Mesendoderm (in vitro differentiated cells): ENCODE measurements at regions not wholly inside any gene's neighbourhood (a gene's known extent, or its start where the extent isn't known, plus 50 kb on each side); places are given as distances from the start of the nearest gene placed in this dataset.
A peak's percentile ranks its signal among the peaks of the same experiment; 100 is the strongest.

ENCODE experiments used
- DNase-seq: peaks from one replicate; pipeline ENCODE4 v3.0.0; 2013
- H2AK5ac ChIP-seq: 2 replicates; pipeline ENCODE4 v1.6.1; 2013; ENCODE audit warnings: low read length, inconsistent platforms
- H2BK120ac ChIP-seq: 2 replicates; pipeline ENCODE4 v1.6.1; 2013; ENCODE audit warnings: low read depth, mild to moderate bottlenecking, low read length, moderate library complexity, mixed read lengths
- H2BK15ac ChIP-seq: replicated peaks from 2 replicates; pipeline ENCODE4 v1.6.1; 2013; ENCODE audit warnings: low read depth, mild to moderate bottlenecking, moderate library complexity
- H2BK5ac ChIP-seq: 2 replicates; pipeline ENCODE4 v1.6.1; 2013; ENCODE audit warnings: low read length, inconsistent platforms
- H3K18ac ChIP-seq: 2 replicates; pipeline ENCODE4 v1.6.1; 2013; ENCODE audit warnings: mild to moderate bottlenecking, low read length, mixed read lengths
- H3K23ac ChIP-seq: one replicate; pipeline ENCODE4 v1.6.1; 2013; ENCODE audit warnings: low read length
- H3K27ac ChIP-seq: 2 replicates; pipeline ENCODE4 v1.5.1; 2013; ENCODE audit warnings: low read depth, mild to moderate bottlenecking, inconsistent platforms, low read length, moderate library complexity
- H3K27me3 ChIP-seq: 2 replicates; pipeline ENCODE4 v1.6.1; 2013; ENCODE audit warnings: low read length, control low read depth, mild to moderate bottlenecking, inconsistent platforms; ENCODE audit not compliant: insufficient read depth, poor library complexity
- H3K36me3 ChIP-seq: 2 replicates; pipeline ENCODE4 v1.6.1; 2013; ENCODE audit warnings: low read length, inconsistent platforms; ENCODE audit not compliant: control insufficient read depth, insufficient read depth
- H3K4ac ChIP-seq: one replicate; pipeline ENCODE4 v1.6.1; 2013; ENCODE audit warnings: low read depth, mild to moderate bottlenecking, low read length, moderate library complexity
- H3K4me1 ChIP-seq: 2 replicates; pipeline ENCODE4 v1.6.1; 2013; ENCODE audit warnings: low read depth, low read length, inconsistent platforms; ENCODE audit not compliant: control insufficient read depth
- H3K4me2 ChIP-seq: 2 replicates; pipeline ENCODE4 v1.6.1; 2013; ENCODE audit warnings: low read length
- H3K4me3 ChIP-seq: 2 replicates; pipeline ENCODE4 v1.5.1; 2013; ENCODE audit warnings: mild to moderate bottlenecking, low read length
- H3K56ac ChIP-seq: one replicate; pipeline ENCODE4 v1.6.1; 2013; ENCODE audit warnings: low read length
- H3K79me1 ChIP-seq: 2 replicates; pipeline ENCODE4 v1.6.1; 2013; ENCODE audit warnings: low read length, inconsistent platforms
- H3K79me2 ChIP-seq: 2 replicates; pipeline ENCODE4 v1.6.1; 2013; ENCODE audit warnings: mild to moderate bottlenecking, low read length; ENCODE audit not compliant: control insufficient read depth, insufficient read depth
- H3K9ac ChIP-seq: 2 replicates; pipeline ENCODE4 v1.6.1; 2013; ENCODE audit warnings: low read length, inconsistent platforms
- H4K5ac ChIP-seq: one replicate; pipeline ENCODE4 v1.6.1; 2013; ENCODE audit warnings: low read length
- H4K8ac ChIP-seq: one replicate; pipeline ENCODE4 v1.6.1; 2013; ENCODE audit warnings: low read depth, mild to moderate bottlenecking, control low read depth, low read length, moderate library complexity
- WGBS: extraction: QIAGEN DNeasy Blood & Tissue Kit; methylation state at CpG from one replicate; pipeline ENCODE4 v1.1.7; 2013; ENCODE audit warnings: low lambda C conversion rate, missing lambda C conversion rate; ENCODE audit not compliant: insufficient coverage; ENCODE audit errors: extremely low coverage; 5-methylcytosine and 5-hydroxymethylcytosine counted together

- Histone ChIP-seq H3K79me1 (no peaks in the 10 kb centered on the region), H3K4me1 (no peaks in the 10 kb centered on the region), H2BK120ac (no peak overlapping the region), H3K4me2 (no peak overlapping the region), H2BK15ac (no peak overlapping the region), H3K23ac (no peak overlapping the region), H3K18ac (no peak overlapping the region), H3K27me3 (no peaks in the 10 kb centered on the region), H4K8ac (no peak overlapping the region), H3K27ac (no peak overlapping the region), H2BK5ac (no peak overlapping the region), H3K4ac (no peak overlapping the region), H3K79me2 (no peaks in the 10 kb centered on the region), H3K36me3 (no peaks in the 10 kb centered on the region), H3K4me3 (no peak overlapping the region), H4K5ac (no peak overlapping the region), H2AK5ac (no peak overlapping the region), H3K9ac (no peak overlapping the region), H3K56ac (no peak overlapping the region)
- no peak for DNase-seq
- WGBS: no CpG with 5 or more reads among the region's 2 CpGs
These were observed 168.2 kb downstream of the MFSD1 start for GRCh38 chr3:158970006-158970405.

- no peak overlapping the region for H4K5ac ChIP-seq
- H3K4me1 ChIP-seq: no peaks in the 10 kb centered on the region
- H3K18ac ChIP-seq: no peak overlapping the region
- H2BK5ac ChIP-seq: no peak overlapping the region
- no peaks in the 10 kb centered on the region for H3K27me3 ChIP-seq
- H3K23ac ChIP-seq: no peak overlapping the region
- H2AK5ac ChIP-seq: no peak overlapping the region
- H3K4ac ChIP-seq: no peak overlapping the region
- H3K79me1 ChIP-seq: no peaks in the 10 kb centered on the region
- no peak overlapping the region for H4K8ac ChIP-seq
- H3K27ac ChIP-seq: no peak overlapping the region
- DNase-seq: peak; percentile 14
- no peak overlapping the region for H3K4me2 ChIP-seq
- WGBS: no CpG with 5 or more reads among the region's 1 CpG
- H2BK15ac ChIP-seq: no peak overlapping the region
- no peak overlapping the region for H3K9ac ChIP-seq
- no peaks in the 10 kb centered on the region for H3K36me3 ChIP-seq
- no peak overlapping the region for H2BK120ac ChIP-seq
- H3K79me2 ChIP-seq: no peaks in the 10 kb centered on the region
- H3K56ac ChIP-seq: no peak overlapping the region
- H3K4me3 ChIP-seq: no peak overlapping the region
These were observed 173.1 kb downstream of the MFSD1 start for GRCh38 chr3:158974904-158975303.

DNA sequence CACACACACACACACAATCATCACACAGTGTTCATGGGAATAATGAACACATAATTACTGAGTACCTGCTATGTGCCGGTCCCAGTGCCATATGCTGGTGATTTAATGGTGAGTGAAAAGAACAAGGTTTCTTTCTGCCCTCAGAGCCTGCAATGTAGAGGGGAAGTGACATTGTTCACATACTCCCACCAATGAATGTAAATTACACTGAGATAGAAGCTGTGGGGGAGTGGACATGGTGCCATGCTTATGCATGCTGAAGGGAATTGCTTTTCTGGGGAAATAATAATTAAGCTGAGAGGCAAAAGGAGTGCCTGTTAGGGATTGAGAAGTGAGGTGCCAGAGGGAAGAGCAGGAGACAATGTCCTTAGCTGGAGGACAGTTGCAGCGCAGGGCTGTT lies 175.1 kb downstream of the MFSD1 start:
- no peak for DNase-seq
- WGBS: no CpG with 5 or more reads among the region's 2 CpGs

DNA sequence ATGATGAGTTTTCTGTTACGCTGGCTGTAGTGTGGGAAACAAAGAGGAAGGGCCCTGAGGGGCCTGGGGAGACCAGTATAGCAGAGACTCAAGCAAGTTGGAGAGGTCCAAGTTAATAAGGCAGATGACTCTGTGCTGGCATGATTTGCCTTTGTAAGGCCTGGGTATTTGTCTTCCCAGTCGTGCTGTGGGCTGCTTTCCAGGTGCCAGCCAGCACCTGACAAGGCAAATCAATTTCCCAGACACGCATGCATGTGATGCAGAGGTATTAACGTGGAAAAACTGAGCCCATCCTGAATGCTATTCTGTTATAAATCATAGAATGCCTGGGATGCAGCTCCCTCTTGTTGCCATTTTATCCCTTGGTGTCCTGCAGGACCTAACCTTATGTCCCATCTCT lies 175.6 kb downstream of the MFSD1 start:
- H4K5ac ChIP-seq: no peak overlapping the region
- no peak overlapping the region for H3K23ac ChIP-seq
- H4K8ac ChIP-seq: no peak overlapping the region
- no peak overlapping the region for H2BK5ac ChIP-seq
- no peak overlapping the region for H3K4me3 ChIP-seq
- H2BK15ac ChIP-seq: no peak overlapping the region
- no peak overlapping the region for H3K4me2 ChIP-seq
- H3K18ac ChIP-seq: no peak overlapping the region
- H3K4me1 ChIP-seq: no peaks in the 10 kb centered on the region
- H3K36me3 ChIP-seq: no peaks in the 10 kb centered on the region
- H2AK5ac ChIP-seq: no peak overlapping the region
- no peak overlapping the region for H2BK120ac ChIP-seq
- no CpG with 5 or more reads among the region's 4 CpGs for WGBS
- no peaks in the 10 kb centered on the region for H3K27me3 ChIP-seq
- DNase-seq: no peak
- no peak overlapping the region for H3K9ac ChIP-seq
- H3K27ac ChIP-seq: no peak overlapping the region
- H3K79me1 ChIP-seq: no peaks in the 10 kb centered on the region
- H3K79me2 ChIP-seq: no peaks in the 10 kb centered on the region
- no peak overlapping the region for H3K56ac ChIP-seq
- H3K4ac ChIP-seq: no peak overlapping the region

More for the DNA sequence above, 175.1 kb downstream of the MFSD1 start:
- Histone ChIP-seq H3K9ac (no peak overlapping the region), H3K4me2 (no peak overlapping the region), H3K79me2 (no peaks in the 10 kb centered on the region), H4K8ac (no peak overlapping the region), H4K5ac (no peak overlapping the region), H3K4me3 (no peak overlapping the region), H3K4me1 (no peaks in the 10 kb centered on the region), H3K79me1 (no peaks in the 10 kb centered on the region), H3K56ac (no peak overlapping the region), H3K23ac (no peak overlapping the region), H3K27ac (no peak overlapping the region), H2BK120ac (no peak overlapping the region), H3K4ac (no peak overlapping the region), H2BK15ac (no peak overlapping the region), H3K18ac (no peak overlapping the region), H3K27me3 (no peaks in the 10 kb centered on the region), H3K36me3 (no peaks in the 10 kb centered on the region), H2AK5ac (no peak overlapping the region), H2BK5ac (no peak overlapping the region)

DNA sequence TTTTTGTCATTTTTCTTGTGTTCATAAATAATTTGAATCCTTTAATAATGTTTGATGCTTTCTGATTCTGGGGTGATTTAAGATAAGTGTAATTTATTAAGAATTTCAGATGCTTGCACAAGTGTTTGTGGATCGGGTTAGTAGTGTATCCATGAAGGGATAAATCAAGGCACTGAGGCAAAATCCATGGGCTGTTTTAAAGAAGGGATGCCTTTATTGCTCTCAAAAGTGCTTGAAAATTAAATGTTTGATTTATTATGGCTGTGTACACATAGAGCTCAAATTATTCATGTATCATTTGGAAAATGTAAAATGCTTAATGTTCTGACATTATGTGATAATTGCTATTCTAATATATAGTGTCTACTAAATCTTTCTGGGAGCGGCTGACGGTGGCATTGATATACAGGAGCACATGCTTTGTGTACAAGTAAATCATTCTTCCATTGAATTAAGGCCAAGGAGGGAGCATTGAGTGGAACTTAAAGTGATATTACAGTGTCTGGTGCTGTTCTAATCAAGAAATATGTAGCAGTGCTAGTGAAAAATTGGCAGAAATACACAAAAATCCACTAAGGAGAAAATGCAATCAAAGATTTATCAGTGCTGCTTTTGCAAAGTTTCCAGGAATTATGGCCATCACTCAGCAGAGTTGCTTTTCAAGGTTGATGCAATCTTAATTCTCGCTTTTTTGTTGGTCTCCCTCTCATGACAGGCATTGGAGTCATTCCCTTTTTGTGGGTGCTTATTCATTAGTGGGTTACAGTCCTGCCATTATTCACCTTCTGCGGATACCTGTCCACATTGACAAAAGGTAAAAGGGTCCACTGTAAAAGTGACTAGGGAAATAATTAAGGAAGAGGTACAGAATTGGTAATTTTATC lies 181.6 kb downstream of the MFSD1 start:
- Histone ChIP-seq H3K4me1 (no peaks in the 10 kb centered on the region), H3K23ac (no peak overlapping the region), H2BK120ac (no peak overlapping the region), H4K8ac (no peak overlapping the region), H3K18ac (no peak overlapping the region), H3K4me2 (no peak overlapping the region), H2AK5ac (no peak overlapping the region), H3K79me1 (no peaks in the 10 kb centered on the region), H3K27me3 (no peaks in the 10 kb centered on the region), H3K4ac (no peak overlapping the region), H3K27ac (no peak overlapping the region), H3K36me3 (no peaks in the 10 kb centered on the region), H3K4me3 (no peak overlapping the region), H4K5ac (no peak overlapping the region), H3K56ac (no peak overlapping the region), H2BK15ac (no peak overlapping the region), H3K9ac (no peak overlapping the region), H3K79me2 (no peaks in the 10 kb centered on the region), H2BK5ac (no peak overlapping the region)
- no peak for DNase-seq
- WGBS: no CpG with 5 or more reads among the region's 5 CpGs
